ENCODE measurements at regions not wholly inside any gene's neighbourhood (a gene's known extent, or its start where the extent isn't known, plus 50 kb on each side); places are given as distances from the start of the nearest gene placed in this dataset.

DNA sequence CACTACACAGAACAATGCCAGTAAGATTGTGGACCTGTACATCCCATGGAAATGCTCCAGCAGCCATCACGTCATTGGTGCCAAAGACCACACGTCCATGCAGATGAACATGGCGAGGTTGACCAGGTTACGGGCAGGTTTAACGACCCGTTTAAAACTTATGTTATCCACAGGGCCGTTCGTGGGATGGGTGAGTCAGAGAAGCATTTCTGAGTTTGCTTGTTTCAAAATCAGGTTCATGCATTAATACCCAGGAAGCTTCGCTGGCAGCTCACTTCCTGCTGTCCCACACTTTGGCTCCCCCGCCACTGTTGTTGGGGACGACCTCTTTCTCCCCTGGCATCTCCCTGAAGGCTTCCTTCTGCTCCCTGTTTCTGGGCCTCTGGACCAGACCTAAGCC lies 194.1 kb downstream of the USP12 start:
- no peaks in the 10 kb centered on the region for H3K79me2 ChIP-seq (ENCODE audit: control insufficient read depth, insufficient read depth, low read length)
- no TSS peak for BruUV-seq (replicated peaks)
- no peak overlapping the region for H3K9ac ChIP-seq (ENCODE audit: control insufficient read depth, insufficient read depth, low read length)
- H3K27me3 ChIP-seq (replicated peaks in 1 of 2; ENCODE audit: control insufficient read depth in 2 of 2, insufficient read depth in 2 of 2, low read length in 1 of 2), result no peaks in the 10 kb centered on the region; a peak in 2 of 4 replicates
- no peaks in the 10 kb centered on the region for H3K36me3 ChIP-seq (ENCODE audit: control insufficient read depth in 2 of 2, insufficient read depth in 2 of 2, low read length in 1 of 2)
- CTCF ChIA-PET, result no interaction called here
- in situ Hi-C loops (cut with MboI), result no loop called here
- no peak overlapping the region for H3K4me2 ChIP-seq (ENCODE audit: control insufficient read depth, insufficient read depth)
- FAIRE-seq (no peak), ATAC-seq (no peak), DNase-seq (ENCODE audit: low read depth, low spot score) (no peak)
- WGBS (ENCODE audit: insufficient coverage, insufficient replicate concordance, low lambda C conversion rate, missing lambda C conversion rate), result 2% methylated on average over 11 of the region's 11 CpGs
- intact Hi-C loops (cut with micrococcal nuclease; ENCODE audit: unreplicated experiment), result no loop called here
- RAD21 ChIA-PET (ENCODE audit: unreplicated experiment), result no interaction called here
- no peaks in the 10 kb centered on the region for H4K20me1 ChIP-seq (ENCODE audit: control insufficient read depth, insufficient read depth)
- H3K27ac ChIP-seq (ENCODE audit: control insufficient read depth, insufficient read depth), result no peak overlapping the region
- POLR2A ChIA-PET, result no interaction called here
- H3K9me3 ChIP-seq (replicated peaks; ENCODE audit: control insufficient read depth, insufficient read depth, low read length), result no peaks in the 10 kb centered on the region
- no peak overlapping the region for H2AFZ ChIP-seq (ENCODE audit: control insufficient read depth, low read depth, low read length)
- no peak overlapping the region for H3K4me3 ChIP-seq
- SMC1A ChIA-PET (ENCODE audit: uncharacterized antibody, unreplicated experiment), result no interaction called here
- H3K4me1 ChIP-seq (ENCODE audit: control insufficient read depth, insufficient read depth, low read length), result no peaks in the 10 kb centered on the region
- TF ChIP-seq, protein P1, sequence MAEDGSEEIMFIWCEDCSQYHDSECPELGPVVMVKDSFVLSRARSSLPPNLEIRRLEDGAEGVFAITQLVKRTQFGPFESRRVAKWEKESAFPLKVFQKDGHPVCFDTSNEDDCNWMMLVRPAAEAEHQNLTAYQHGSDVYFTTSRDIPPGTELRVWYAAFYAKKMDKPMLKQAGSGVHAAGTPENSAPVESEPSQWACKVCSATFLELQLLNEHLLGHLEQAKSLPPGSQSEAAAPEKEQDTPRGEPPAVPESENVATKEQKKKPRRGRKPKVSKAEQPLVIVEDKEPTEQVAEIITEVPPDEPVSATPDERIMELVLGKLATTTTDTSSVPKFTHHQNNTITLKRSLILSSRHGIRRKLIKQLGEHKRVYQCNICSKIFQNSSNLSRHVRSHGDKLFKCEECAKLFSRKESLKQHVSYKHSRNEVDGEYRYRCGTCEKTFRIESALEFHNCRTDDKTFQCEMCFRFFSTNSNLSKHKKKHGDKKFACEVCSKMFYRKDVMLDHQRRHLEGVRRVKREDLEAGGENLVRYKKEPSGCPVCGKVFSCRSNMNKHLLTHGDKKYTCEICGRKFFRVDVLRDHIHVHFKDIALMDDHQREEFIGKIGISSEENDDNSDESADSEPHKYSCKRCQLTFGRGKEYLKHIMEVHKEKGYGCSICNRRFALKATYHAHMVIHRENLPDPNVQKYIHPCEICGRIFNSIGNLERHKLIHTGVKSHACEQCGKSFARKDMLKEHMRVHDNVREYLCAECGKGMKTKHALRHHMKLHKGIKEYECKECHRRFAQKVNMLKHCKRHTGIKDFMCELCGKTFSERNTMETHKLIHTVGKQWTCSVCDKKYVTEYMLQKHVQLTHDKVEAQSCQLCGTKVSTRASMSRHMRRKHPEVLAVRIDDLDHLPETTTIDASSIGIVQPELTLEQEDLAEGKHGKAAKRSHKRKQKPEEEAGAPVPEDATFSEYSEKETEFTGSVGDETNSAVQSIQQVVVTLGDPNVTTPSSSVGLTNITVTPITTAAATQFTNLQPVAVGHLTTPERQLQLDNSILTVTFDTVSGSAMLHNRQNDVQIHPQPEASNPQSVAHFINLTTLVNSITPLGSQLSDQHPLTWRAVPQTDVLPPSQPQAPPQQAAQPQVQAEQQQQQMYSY (CRISPR knock-in tag; IDR thresholded peaks at IDR 0.05), result no peak
- TF ChIP-seq KAT2A (conservative IDR thresholded peaks at IDR 0.05; ENCODE audit: control insufficient read depth, low read depth, low read length) (no peak), SIN3A (IDR thresholded peaks at IDR 0.05; ENCODE audit: low read depth, low read length) (no peak), FOS (IDR thresholded peaks at IDR 0.05; ENCODE audit: borderline replicate concordance, extremely low read depth, insufficient read length) (no peak), POLR2AphosphoS2 (IDR thresholded peaks at IDR 0.05; ENCODE audit: low read depth, low read length) (no peak), FOXK2 (IDR thresholded peaks at IDR 0.05) (no peak), SP1 (IDR thresholded peaks at IDR 0.05; ENCODE audit: low read depth, low read length) (no peak), STAT1 (conservative IDR thresholded peaks at IDR 0.05) (no peak), BCL11A (IDR thresholded peaks at IDR 0.05; ENCODE audit: low read depth, low read length) (no peak), KLF5 (IDR thresholded peaks at IDR 0.05; ENCODE audit: partially characterized antibody) (no peak), ZNF274 (IDR thresholded peaks at IDR 0.05; ENCODE audit: insufficient read depth, insufficient read length) (no peak), NFIC (IDR thresholded peaks at IDR 0.05; ENCODE audit: low read depth, low read length) (no peak), MTA2 (IDR thresholded peaks at IDR 0.05; ENCODE audit: low read depth) (no peak), ASH2L (IDR thresholded peaks at IDR 0.05; ENCODE audit: borderline replicate concordance, low read depth) (no peak)
- TF ChIP-seq, protein P2, sequence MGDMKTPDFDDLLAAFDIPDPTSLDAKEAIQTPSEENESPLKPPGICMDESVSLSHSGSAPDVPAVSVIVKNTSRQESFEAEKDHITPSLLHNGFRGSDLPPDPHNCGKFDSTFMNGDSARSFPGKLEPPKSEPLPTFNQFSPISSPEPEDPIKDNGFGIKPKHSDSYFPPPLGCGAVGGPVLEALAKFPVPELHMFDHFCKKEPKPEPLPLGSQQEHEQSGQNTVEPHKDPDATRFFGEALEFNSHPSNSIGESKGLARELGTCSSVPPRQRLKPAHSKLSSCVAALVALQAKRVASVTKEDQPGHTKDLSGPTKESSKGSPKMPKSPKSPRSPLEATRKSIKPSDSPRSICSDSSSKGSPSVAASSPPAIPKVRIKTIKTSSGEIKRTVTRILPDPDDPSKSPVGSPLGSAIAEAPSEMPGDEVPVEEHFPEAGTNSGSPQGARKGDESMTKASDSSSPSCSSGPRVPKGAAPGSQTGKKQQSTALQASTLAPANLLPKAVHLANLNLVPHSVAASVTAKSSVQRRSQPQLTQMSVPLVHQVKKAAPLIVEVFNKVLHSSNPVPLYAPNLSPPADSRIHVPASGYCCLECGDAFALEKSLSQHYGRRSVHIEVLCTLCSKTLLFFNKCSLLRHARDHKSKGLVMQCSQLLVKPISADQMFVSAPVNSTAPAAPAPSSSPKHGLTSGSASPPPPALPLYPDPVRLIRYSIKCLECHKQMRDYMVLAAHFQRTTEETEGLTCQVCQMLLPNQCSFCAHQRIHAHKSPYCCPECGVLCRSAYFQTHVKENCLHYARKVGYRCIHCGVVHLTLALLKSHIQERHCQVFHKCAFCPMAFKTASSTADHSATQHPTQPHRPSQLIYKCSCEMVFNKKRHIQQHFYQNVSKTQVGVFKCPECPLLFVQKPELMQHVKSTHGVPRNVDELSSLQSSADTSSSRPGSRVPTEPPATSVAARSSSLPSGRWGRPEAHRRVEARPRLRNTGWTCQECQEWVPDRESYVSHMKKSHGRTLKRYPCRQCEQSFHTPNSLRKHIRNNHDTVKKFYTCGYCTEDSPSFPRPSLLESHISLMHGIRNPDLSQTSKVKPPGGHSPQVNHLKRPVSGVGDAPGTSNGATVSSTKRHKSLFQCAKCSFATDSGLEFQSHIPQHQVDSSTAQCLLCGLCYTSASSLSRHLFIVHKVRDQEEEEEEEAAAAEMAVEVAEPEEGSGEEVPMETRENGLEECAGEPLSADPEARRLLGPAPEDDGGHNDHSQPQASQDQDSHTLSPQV (IDR thresholded peaks at IDR 0.05), result no peak
- TF ChIP-seq, protein P3, sequence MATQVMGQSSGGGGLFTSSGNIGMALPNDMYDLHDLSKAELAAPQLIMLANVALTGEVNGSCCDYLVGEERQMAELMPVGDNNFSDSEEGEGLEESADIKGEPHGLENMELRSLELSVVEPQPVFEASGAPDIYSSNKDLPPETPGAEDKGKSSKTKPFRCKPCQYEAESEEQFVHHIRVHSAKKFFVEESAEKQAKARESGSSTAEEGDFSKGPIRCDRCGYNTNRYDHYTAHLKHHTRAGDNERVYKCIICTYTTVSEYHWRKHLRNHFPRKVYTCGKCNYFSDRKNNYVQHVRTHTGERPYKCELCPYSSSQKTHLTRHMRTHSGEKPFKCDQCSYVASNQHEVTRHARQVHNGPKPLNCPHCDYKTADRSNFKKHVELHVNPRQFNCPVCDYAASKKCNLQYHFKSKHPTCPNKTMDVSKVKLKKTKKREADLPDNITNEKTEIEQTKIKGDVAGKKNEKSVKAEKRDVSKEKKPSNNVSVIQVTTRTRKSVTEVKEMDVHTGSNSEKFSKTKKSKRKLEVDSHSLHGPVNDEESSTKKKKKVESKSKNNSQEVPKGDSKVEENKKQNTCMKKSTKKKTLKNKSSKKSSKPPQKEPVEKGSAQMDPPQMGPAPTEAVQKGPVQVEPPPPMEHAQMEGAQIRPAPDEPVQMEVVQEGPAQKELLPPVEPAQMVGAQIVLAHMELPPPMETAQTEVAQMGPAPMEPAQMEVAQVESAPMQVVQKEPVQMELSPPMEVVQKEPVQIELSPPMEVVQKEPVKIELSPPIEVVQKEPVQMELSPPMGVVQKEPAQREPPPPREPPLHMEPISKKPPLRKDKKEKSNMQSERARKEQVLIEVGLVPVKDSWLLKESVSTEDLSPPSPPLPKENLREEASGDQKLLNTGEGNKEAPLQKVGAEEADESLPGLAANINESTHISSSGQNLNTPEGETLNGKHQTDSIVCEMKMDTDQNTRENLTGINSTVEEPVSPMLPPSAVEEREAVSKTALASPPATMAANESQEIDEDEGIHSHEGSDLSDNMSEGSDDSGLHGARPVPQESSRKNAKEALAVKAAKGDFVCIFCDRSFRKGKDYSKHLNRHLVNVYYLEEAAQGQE (IDR thresholded peaks at IDR 0.05; ENCODE audit: low read depth, low read length), result no peak

Data from GM12878 (cell line).